HG02943 (cell line): ENCODE measurements at regions not wholly inside any gene's neighbourhood (a gene's known extent, or its start where the extent isn't known, plus 50 kb on each side); places are given as distances from the start of the nearest gene placed in this dataset.

Experiments
- ATAC-seq: cut with Tn5 transposase; IDR thresholded peaks from one replicate; pipeline ENCODE4 v1.9.1; 2021; ENCODE audit warnings: mild to moderate bottlenecking, low read depth, moderate library complexity; ENCODE audit not compliant: unreplicated experiment

DNA sequence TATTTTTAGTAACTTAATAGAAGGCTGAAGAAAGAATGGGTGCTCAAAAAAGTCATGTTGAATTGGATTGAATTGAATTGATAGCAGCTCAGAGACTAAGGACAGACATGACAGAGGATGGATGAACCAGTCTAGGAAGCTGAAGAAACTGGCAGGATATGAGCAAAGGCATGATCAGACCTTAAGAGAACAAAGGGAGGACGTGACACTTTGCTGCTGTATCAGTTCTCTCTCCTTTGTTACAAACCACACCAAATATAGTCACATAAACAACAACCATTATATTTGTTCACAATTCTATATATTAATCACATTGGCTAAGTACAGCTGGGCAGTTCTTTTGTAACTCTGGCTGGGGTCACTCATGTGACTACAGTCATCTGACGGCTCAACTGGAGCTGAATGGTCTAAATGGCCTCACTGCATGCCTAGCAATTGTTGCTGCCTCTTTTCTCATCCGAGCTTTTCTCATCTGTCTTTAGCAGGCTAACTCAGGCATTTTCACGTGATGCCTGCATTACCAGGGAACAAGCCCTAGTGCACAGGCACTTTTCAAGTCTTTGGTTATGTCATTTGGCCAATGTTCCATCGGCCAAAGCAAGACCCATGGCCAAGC lies 355.0 kb downstream of the ETNK1 start:
- no peak for ATAC-seq

DNA sequence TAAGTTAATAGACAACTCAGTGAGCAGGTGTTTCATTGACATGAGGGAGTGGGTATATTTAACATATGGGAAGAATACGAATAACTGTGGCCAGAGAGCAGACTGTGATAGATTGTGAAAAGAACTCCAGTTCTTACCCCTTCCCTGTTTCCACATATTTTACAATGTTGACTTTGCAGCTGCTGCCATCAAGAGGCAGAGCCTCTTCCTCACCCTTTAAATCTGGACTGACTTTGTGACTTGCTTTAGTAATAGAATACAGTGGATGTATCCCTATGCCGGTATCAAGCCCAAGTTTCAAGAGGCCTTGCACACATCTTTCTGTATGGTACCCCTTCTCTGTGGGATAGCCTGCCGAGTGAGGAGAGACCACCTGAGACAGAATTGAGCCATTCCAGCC lies 356.7 kb downstream of the ETNK1 start:
- ATAC-seq = no peak

DNA sequence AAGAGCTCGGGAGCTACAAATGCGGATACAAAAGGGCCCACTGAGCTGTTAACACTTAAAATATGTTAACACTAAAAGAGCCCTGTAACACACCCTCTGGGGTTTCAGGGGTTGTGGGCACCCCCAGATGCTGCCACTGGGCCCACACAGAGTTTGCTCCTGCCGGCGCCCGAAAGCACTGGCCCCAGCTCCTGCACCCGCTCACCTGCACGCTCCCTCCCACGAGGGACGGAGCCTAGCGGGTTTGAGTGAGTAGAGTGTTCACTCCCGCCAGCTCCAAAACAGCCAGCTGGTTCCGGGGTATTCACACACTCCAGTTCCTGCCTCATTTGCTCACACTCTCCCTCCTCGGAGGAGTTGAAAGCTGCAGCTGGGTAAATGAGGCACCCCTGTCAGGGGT lies 357.7 kb downstream of the ETNK1 start:
- ATAC-seq = no peak

- no peak for ATAC-seq
Measured at GRCh38 chr12:22986997-22987396, 362.0 kb downstream of the ETNK1 start.

GRCh38 chr12:22990501-22990900 lies 365.5 kb downstream of the ETNK1 start:
- ATAC-seq = no peak

- ATAC-seq = no peak
Measured at GRCh38 chr12:22991250-22991844, 366.4 kb downstream of the ETNK1 start.

DNA sequence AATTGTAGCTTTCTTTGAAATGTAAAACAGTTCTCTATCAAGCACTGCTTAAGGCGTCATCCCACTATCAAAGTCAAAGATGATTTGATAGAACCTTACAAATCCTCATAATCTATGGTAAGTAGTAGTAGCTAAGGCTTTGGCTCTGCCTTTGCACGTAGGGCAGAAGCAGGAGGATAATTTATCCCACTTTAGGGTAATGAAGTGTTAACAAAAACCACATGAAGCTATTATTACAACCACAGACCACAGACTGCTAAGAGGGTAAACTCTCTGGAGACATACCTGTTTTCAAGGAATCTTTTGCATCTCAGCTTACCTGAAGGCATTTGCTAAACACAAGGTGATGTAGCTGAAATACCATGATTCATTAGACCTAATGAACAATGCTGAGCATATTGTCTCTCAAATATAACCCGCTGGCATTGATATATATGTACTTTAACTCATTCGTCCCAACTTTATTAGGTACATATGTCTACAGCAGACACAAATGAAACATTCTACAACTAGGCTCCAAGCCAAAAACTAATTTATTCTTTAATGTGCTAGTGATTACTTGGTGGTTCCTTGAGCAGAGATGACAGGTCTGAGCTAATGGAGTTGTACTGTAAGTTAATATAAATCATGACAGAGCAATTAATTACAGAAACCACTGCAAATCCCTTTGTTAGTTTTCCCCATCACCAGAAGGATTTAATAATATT lies 368.8 kb downstream of the ETNK1 start:
- no peak for ATAC-seq

- no peak for ATAC-seq
Measured at GRCh38 chr12:22994316-22994675, 369.3 kb downstream of the ETNK1 start.

DNA sequence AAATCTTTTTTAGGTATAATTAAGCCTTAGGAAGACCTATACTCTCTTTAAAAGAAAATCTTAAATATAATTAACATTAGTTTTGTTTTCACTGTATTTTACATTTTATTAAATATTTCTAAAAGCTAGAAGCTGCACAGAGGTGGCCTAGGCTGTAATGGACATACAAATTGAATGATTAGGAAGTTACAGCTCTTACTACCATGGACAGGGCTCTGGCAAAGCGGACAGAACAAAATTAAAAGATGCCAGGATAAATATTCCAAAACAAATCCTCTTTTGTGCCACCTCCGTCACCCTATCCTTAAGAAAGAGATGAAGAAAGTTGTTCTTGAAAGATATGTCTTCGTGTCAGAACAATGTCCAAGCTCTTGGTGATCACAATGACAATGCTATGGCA lies 376.5 kb downstream of the ETNK1 start:
- ATAC-seq = no peak

DNA sequence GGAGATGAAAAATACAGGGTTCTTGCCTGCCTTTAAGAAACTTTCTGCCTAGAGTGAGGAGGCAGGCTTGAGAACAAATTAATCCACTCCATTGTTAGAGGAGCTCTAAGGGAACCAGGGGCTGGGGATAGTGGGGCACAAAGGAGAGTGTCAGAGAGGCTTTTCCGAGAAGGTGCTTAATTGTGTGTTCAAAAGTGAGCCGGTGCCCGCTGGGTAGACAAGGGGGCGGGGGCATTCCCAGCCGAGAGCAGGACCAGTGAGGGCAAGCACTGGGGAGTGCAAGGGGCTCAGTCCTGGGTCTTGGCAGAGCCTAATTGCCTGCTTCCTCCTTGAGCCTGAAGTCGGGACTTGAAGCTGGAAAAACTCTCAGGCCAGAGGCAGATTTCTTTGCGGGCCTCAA lies 377.4 kb downstream of the ETNK1 start:
- ATAC-seq = no peak

DNA sequence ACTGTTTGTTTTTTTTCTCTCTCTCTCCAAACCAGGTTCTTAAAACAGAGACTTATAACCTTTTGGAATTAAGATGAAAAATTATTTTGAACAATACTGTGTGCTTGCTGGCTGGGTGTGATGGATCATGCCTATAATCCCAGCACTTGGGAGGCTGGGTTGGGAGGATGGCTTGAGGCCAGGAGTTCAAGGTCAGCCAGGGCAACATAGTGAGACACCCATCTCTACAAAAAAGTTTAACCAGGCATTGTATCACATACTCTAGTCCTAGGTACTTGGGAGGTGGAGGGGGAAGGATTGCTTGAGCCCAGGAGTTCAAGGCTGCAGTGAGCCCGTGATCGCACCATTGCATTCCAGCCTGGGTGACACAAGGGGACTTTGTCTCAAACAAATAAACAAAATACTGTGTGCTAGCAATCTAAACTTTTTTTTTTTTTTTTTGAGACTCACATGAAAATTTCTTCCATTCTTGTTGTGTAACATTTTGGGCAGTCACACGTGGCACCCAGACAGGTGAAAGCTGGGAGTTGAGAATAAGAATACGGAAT lies 379.6 kb downstream of the ETNK1 start:
- no peak for ATAC-seq

GRCh38 chr12:23005387-23005786 lies 380.4 kb downstream of the ETNK1 start:
- ATAC-seq = no peak

GRCh38 chr12:23006413-23006812 lies 381.4 kb downstream of the ETNK1 start:
- no peak for ATAC-seq

- ATAC-seq = no peak
Measured at GRCh38 chr12:23008623-23009022, 383.7 kb downstream of the ETNK1 start.

GRCh38 chr12:23014749-23015148 lies 389.8 kb downstream of the ETNK1 start:
- ATAC-seq = no peak

DNA sequence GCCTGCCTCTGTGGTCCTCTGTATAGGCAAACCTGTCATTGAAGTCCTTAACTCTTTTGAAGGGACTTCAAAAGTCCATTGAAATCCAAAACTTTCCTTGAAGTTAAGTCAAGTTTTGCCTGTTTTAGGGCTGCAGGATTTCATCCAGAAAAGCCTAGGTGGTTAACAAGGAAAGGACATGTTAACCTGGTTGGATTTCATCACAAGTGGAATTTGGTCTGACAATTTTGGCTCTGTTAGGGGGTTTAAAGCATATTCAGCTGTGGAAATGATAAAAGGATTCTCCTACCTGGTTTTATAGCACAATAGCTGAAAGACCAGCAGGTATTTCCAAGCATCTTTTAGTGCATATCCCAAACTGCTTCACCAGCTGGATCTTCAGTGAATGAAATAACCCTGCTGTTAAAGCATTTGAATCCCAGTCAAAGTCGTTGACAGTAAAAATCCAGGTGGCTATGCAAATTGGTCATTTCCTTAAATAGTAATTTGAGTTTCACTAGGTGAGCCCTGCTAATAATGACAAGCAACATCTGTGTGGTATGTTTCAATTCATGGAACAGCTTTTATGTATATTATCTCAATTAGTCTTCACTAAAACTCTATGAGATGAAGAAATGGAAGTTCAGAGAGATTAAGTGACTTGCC lies 400.5 kb downstream of the ETNK1 start:
- no peak for ATAC-seq

DNA sequence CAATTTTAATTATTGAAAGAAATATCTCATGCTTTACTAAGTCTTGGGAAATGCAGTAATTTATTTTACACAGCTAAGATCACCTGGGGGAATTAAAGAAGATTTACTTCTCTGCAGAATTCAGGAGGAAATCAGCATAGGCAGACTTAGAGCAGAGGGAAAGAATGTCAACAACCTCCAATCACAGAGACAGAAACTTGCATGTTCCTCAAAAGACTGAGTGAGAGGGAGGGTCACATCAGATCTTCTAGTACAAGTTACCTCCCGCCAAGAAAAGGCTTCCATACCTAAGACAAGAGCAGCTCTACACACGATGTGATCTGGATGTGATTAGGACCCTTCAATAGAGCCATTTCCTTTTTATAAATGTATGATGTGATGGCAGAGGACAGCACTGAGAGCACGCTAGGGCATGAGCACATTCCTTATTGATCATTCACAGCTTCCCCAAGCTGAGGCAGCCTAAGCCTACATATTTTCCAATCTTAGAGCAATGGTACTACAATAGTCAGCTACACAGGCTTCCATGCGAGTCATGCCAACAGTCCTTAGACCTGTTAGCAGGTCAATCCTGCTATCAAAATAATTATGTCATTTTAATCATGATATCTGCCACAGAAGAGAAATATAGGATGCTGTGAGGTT lies 403.3 kb downstream of the ETNK1 start:
- ATAC-seq = no peak

DNA sequence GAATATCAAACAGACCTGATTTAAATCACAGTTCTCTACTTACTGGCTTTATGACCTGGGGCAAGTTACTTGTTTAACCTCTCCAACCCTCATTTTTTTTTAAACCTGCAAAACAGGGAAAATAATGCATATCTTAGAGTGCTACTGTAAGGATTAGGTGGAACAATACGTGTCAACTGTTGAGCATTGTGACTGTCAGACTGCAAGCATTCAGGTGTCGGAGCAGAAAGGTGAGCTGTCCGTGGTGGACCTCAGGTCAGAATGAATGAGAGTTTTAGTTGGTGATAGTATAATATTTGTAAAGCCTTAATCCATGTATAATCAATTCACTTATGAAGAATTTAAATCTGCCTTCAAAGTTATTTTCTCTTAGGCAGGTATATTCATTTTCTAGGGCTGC lies 404.2 kb downstream of the ETNK1 start:
- ATAC-seq = no peak

DNA sequence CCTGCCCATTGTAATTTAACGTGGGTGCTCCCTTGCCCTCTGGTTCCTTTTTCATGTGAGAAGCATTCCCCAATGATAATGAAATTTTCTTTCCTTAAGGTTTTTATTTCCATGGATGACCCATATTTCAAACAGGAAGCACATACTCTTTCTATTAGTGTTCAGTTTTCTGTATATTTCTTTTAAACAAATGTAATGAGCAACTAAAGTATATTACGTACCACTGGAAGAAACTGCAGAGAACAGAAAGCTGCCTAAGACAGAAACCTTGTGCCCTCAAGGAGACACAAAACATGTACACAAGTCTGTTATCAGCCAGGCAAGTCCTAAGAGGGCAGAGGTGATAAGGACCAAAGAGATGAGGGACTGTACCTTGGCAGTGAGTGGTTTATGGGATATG lies 414.9 kb downstream of the ETNK1 start:
- ATAC-seq = no peak

GRCh38 chr12:23041774-23042173 lies 416.8 kb downstream of the ETNK1 start:
- no peak for ATAC-seq

DNA sequence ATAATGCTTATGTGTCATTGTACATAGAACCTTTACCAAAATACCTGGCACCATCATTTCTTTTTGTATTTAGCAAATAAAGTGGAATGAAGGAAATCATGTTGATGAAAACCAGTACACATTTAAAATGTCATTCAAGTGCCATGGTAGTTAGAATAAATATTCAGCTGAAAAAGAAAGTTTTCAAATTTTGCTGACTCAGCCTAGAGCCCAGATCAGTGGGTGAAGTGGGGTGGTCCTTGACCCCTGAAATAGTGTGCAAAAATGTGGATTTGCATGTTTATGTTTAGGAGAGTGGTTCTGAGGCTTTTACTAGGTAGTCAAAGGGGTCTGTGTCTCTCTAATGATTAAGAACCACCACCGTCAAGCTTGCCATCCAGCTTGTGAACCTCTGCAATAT lies 418.7 kb downstream of the ETNK1 start:
- ATAC-seq = no peak
